Esophagus muscularis mucosa (tissue), 4 donors: ENCODE measurements at regions not wholly inside any gene's neighbourhood (a gene's known extent, or its start where the extent isn't known, plus 50 kb on each side); places are given as distances from the start of the nearest gene placed in this dataset.

Experiments
- CTCF ChIP-seq, 3 experiments: fragments of 200-600 bp in 2 of 3; fragments of 450-650 bp in 1 of 3; sonication (generic) in 2 of 3; IDR thresholded peaks; one replicate each; pipeline ENCODE4 v1.5.1; 2017 to 2019; ENCODE audit warnings: antibody characterized with exemption in 3 of 3, mild to moderate bottlenecking in 2 of 3, moderate library complexity in 1 of 3
- EP300 ChIP-seq: sonication (generic); formaldehyde crosslinking; IDR thresholded peaks from one replicate; pipeline ENCODE4 v1.6.1; 2017; ENCODE audit warnings: antibody characterized with exemption
- POLR2A ChIP-seq: fragments of 450-650 bp; IDR thresholded peaks from one replicate; pipeline ENCODE4 v1.6.1; 2017; ENCODE audit warnings: antibody characterized with exemption, moderate library complexity, mild to moderate bottlenecking, low read depth

DNA sequence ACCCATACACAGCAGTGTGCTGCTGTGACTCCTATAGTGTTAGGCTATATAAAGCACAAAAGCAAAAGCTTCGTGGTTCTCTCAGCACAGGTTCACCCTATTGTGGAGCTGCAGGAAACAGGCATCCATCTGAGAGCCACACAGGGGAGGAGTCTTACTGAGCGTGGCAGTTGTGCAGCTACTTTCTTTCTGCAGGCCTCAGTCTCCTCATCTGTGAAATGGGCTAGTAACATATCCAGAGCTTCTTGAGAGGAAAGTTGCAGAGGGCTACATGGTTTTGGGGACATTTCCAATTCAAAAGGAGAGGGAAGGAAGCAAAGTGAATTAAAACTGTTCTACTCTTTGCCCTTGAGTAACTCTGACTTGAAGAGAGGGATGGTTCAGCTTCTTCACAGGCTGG is 142.0 kb downstream of the FOXD2 start:
- no peak for TF ChIP-seq CTCF (IDR thresholded peaks at IDR 0.05)
- TF ChIP-seq POLR2A, result no peak
- no peak for TF ChIP-seq EP300
